ENCODE measurements at regions not wholly inside any gene's neighbourhood (a gene's known extent, or its start where the extent isn't known, plus 50 kb on each side); places are given as distances from the start of the nearest gene placed in this dataset.

GRCh38 chr2:53265544-53266299, 501.9 kb upstream of the CHAC2 start:
- DNase-seq (ENCODE audit: low read depth, low spot score): no peak

DNA sequence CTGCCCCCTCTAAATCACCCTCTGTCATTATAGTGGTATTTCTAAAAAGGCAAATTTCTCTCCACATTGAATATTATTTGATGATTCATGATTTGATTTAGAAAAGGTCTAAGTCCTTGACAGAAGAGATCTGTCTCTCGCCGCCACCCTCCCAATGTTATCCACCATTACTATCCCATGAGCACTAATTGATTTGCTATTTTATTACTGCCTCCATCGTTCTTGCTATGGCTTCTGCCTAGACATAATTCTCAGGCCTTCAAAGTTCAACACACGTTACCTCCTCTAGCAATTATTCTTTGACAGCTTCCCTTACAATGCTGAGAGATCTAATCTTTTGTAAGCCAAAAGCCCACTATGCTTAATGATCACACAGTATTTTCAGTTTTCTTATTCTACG, 507.0 kb upstream of the CHAC2 start:
- no peak for DNase-seq (ENCODE audit: low read depth, low spot score)

- DNase-seq (ENCODE audit: low read depth, low spot score): no peak
Measured at GRCh38 chr2:53259395-53260009, 508.1 kb upstream of the CHAC2 start.

DNA sequence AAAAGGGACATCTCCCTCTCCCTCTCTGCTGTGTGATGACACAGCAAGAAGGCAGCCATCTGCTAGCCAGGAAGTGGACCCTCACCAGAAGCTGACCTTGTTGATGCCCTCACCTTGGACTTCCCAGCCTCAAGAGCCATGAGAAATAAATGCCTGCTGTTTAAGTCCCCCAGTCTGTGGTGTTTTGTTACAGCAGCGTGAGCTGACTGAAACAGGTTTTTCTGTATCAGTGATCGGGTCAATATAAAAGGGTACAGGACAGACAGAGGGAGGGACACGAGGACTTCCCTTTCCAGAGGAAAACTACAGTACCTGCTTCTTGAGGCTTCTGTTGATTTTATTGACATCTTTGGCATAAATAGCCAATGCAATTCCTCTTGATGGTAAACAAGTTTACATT, 510.3 kb upstream of the CHAC2 start:
- no peak for DNase-seq (ENCODE audit: low read depth, low spot score)

DNA sequence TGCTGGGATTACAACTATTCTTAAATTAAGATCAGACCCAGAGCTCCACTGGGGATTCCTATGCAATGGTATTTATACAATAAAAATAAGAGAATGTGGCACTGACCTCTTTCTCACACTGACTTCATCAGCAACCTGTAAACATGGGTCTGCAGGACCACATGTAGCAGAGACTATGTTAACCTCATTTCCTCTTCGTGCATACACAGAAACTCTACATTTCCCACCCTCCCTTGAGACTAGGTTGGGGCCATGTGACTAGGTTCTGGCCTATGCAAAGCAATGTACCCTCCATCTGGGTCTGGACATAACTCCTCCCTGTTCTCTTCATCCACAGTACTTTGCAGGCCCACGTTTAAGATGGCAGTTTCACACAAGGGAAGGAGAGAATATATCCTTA, 514.4 kb upstream of the CHAC2 start:
- DNase-seq (ENCODE audit: low read depth, low spot score): no peak

DNA sequence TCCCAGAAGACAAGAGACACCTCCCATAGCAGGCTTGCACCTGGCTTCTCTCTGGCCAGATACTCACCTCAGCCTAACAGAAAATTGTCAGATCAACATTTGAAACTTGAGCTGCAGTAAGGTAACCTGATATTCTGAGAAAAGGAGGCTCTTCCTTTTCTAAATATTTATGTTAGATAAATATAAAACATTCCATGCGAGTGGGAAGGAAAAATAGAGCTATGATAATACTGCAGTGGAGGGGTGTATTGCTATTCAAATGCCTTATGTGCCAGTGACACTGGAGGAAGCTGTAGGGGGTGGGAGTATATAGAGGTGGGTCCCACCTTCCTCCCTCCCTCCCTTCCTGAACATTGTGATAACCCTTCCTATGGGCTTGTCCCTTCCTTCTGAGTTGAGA, 515.5 kb upstream of the CHAC2 start:
- DNase-seq (ENCODE audit: low read depth, low spot score): no peak

GRCh38 chr2:53247956-53248735, 519.5 kb upstream of the CHAC2 start:
- no peak for DNase-seq (ENCODE audit: low read depth, low spot score)

GRCh38 chr2:53243430-53243829, 524.2 kb upstream of the CHAC2 start:
- DNase-seq (ENCODE audit: low read depth, low spot score): no peak

GRCh38 chr2:53242090-53242489, 525.5 kb upstream of the CHAC2 start:
- no peak for DNase-seq (ENCODE audit: low read depth, low spot score)

GRCh38 chr2:53235836-53236582, 531.6 kb upstream of the CHAC2 start:
- no peak for DNase-seq (ENCODE audit: low read depth, low spot score)

DNA sequence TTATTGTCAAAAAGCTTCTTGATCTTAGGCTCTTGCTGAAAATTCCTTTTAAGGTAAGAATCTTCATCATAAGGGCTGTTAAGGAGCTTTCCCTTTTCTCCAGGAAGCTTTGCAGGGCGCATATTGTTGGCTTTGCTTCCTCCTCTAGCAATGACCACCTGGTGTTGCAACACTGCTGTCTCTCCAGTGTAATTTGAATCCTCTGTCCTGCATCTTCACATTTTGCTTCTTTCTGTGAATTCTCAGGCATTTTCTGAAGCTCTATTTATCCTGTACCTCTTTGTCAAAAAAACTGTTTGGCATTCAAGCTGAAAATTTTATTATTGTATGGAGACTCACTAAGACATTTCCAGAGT, 533.1 kb upstream of the CHAC2 start:
- no peak for DNase-seq (ENCODE audit: low read depth, low spot score)

GRCh38 chr2:53233759-53234547, 533.7 kb upstream of the CHAC2 start:
- DNase-seq (ENCODE audit: low read depth, low spot score): no peak

GRCh38 chr2:53231908-53232307, 535.7 kb upstream of the CHAC2 start:
- no peak for DNase-seq (ENCODE audit: low read depth, low spot score)

DNA sequence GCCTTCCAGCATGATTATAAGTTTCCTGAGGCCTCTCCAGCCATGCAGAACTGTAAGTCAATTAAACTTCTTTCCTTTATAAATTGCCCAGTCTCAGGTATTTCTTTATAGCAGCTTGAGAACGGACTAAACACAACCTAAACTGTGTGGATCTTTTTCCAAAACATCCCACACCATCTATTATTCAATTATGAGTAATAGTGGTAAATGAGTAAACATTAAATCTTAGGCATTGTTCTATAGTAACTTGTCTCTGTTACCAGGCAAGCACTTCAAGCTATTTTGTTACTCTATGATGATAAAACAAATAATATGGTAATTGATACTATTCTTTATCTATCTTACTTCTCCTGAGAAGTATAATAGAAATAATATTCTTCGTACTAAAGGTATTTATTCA, 536.9 kb upstream of the CHAC2 start:
- no peak for DNase-seq (ENCODE audit: low read depth, low spot score)

- no peak for DNase-seq (ENCODE audit: low read depth, low spot score)
Measured at GRCh38 chr2:53227535-53227934, 540.1 kb upstream of the CHAC2 start.

DNA sequence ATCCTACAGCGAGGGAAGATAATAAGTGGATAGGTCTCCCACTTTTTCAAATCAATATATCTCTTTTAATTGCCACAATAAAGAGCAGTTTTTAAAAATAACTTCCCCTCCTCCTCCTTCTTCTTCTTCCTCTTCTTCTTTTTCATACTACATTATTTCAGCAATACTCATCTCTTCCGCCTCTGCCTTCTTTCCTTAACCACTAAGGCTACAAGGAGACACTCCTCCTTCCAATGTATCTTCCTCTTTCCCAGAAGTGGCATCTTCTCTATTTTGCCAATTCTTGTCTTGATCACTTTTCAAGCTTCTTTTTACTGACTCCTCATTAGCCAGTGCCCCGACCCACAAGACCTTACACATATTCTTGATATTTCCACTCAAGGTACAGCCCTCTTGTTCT, 546.6 kb upstream of the CHAC2 start:
- DNase-seq (ENCODE audit: low read depth, low spot score): no peak

GRCh38 chr2:53217250-53217649, 550.4 kb upstream of the CHAC2 start:
- no peak for DNase-seq (ENCODE audit: low read depth, low spot score)

- DNase-seq (ENCODE audit: low read depth, low spot score): no peak
Measured at GRCh38 chr2:53216805-53217204, 550.8 kb upstream of the CHAC2 start.

DNA sequence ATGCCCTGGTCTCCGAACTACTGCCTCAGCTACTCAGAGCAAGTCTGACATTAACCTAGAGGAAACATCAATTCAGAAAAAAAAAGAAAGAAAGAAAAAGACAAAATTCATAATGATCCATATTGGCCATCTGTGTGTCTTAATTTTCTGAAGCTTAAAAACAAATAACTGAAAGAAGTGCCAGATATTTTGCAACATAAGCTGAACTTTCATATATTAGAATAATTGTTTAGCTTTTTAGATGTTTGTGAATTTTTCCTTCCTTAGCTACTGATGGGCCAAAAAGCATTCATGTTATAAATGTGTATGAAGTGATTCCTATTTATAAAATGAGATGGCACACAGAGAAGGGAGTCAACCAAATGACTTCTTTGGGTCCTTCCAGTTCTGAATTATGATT, 555.0 kb upstream of the CHAC2 start:
- no peak for DNase-seq (ENCODE audit: low read depth, low spot score)

DNA sequence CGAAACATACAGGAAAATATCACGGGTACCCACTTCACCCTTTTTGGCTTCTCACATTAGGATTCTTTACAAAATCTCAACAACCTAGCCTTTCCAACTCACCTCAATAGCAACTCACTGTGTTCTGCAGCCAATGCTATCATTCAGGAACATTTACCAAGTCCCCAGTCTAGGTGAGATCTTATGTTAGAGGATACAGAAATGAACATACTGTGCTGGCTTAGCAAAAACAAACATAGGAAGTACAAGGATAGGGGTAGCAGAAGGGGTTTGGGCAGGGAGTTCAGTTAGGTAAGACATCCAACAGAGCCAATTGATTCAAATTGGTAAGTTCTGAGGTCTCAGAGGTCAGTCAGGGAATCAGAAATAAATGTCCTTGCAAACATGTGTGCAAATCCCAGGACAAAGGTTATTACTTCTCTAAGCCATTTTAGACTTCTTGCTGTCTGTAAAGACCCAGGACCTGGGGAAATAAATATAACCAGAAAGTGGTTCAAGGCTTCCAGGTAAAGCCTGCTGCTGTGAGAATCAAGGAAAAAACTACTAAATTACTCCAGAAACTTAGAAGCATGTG, 556.3 kb upstream of the CHAC2 start:
- DNase-seq (ENCODE audit: low read depth, low spot score): no peak

DNA sequence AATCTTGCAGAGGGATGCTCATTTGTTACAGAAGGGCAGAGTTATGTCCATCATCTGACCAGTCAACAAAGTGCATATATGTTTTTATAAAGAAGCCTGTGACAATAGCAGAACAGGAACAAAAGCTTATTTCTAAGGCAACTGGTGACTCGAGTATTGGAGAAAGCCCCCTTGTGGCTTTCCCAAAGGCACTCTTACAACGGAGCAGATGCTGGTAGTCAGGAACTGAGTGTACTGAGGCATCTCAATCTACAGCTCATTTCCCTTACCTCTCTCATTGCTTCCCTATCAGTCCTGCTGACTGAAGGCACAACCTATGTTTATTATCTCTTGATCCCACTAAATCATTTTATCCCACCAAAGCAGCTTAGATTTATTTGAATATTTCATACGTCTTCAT, 557.1 kb upstream of the CHAC2 start:
- no peak for DNase-seq (ENCODE audit: low read depth, low spot score)

Measured in pulmonary artery endothelial cell (primary cell).